HFFc6 (cell line): ENCODE measurements at regions not wholly inside any gene's neighbourhood (a gene's known extent, or its start where the extent isn't known, plus 50 kb on each side); places are given as distances from the start of the nearest gene placed in this dataset.

Experiments
- DNase-seq: peaks from one replicate; pipeline ENCODE4 v3.0.0-alpha.2; 2018
- H3K27ac Mint-ChIP-seq: 2 replicates; pipeline ENCODE4 v1.8.0; 2020; ENCODE audit warnings: mild to moderate bottlenecking, mixed read lengths
- H3K27me3 Mint-ChIP-seq: 2 replicates; pipeline ENCODE4 v1.8.0; 2021; ENCODE audit warnings: mild to moderate bottlenecking, moderate library complexity, mixed read lengths; ENCODE audit not compliant: insufficient read depth
- H3K36me3 Mint-ChIP-seq: 2 replicates; pipeline ENCODE4 v1.8.0; 2021; ENCODE audit warnings: low read depth, mixed read lengths
- H3K4me1 Mint-ChIP-seq: 2 replicates; pipeline ENCODE4 v1.8.0; 2020; ENCODE audit warnings: low read depth, mixed read lengths
- H3K4me3 Mint-ChIP-seq: 2 replicates; pipeline ENCODE4 v1.8.0; 2020; ENCODE audit warnings: mild to moderate bottlenecking, moderate library complexity, mixed read lengths
- H3K9me3 Mint-ChIP-seq: 2 replicates; pipeline ENCODE4 v1.8.0; 2020; ENCODE audit warnings: mild to moderate bottlenecking, mixed read lengths
- CTCF ChIP-seq: fragments of 200-600 bp; sonication (generic); IDR thresholded peaks from 2 replicates; pipeline ENCODE4 v1.5.0; 2021; ENCODE audit warnings: antibody characterized with exemption, mild to moderate bottlenecking

- Mint-ChIP-seq H3K4me1 (peaks cover 8% of the 10 kb centered on the region; the same call in 1 of the 2 replicates), H3K9me3 (peaks cover 29% of the 10 kb centered on the region), H3K27ac (no peak overlapping the region), H3K36me3 (peaks cover 22% of the 10 kb centered on the region), H3K4me3 (no peak overlapping the region), H3K27me3 (peaks cover 12% of the 10 kb centered on the region)
- no peak for DNase-seq
- no peak for TF ChIP-seq CTCF
Observed at GRCh38 chr9:88251903-88252302, 113.6 kb upstream of the SPATA31C2 start.

GRCh38 chr9:88243736-88244135, 105.5 kb upstream of the SPATA31C2 start:
- no peak overlapping the region for H3K4me3 Mint-ChIP-seq
- DNase-seq = no peak
- no peak overlapping the region for H3K27ac Mint-ChIP-seq
- H3K4me1 Mint-ChIP-seq = peaks cover 8% of the 10 kb centered on the region; the same call in 1 of the 2 replicates
- no peaks in the 10 kb centered on the region; the same call in 1 of the 2 replicates for H3K9me3 Mint-ChIP-seq
- H3K27me3 Mint-ChIP-seq = peaks cover 13% of the 10 kb centered on the region
- no peak for TF ChIP-seq CTCF
- H3K36me3 Mint-ChIP-seq = peaks cover 9% of the 10 kb centered on the region; the same call in 1 of the 2 replicates

- peaks cover 6% of the 10 kb centered on the region; the same call in 1 of the 2 replicates for H3K36me3 Mint-ChIP-seq
- H3K27me3 Mint-ChIP-seq = peaks cover 6% of the 10 kb centered on the region
- no peak overlapping the region for H3K4me3 Mint-ChIP-seq
- H3K27ac Mint-ChIP-seq = no peak overlapping the region
- DNase-seq = no peak
- no peak for TF ChIP-seq CTCF
- H3K9me3 Mint-ChIP-seq = no peaks in the 10 kb centered on the region; the same call in 1 of the 2 replicates
- H3K4me1 Mint-ChIP-seq = peaks cover 8% of the 10 kb centered on the region
Observed at GRCh38 chr9:88242879-88243278, 104.6 kb upstream of the SPATA31C2 start.

- Mint-ChIP-seq H3K27ac (no peak overlapping the region), H3K36me3 (no peaks in the 10 kb centered on the region), H3K27me3 (peaks cover 5% of the 10 kb centered on the region), H3K4me1 (peaks cover 17% of the 10 kb centered on the region), H3K9me3 (no peaks in the 10 kb centered on the region), H3K4me3 (no peak overlapping the region)
- TF ChIP-seq CTCF = no peak
- no peak for DNase-seq
Observed at GRCh38 chr9:88237991-88238571, 99.8 kb upstream of the SPATA31C2 start.

- H3K27me3 Mint-ChIP-seq = peaks cover 5% of the 10 kb centered on the region
- no peak for DNase-seq
- H3K36me3 Mint-ChIP-seq = 0 out of 2 replicates have a peak, but pooled peaks cover under 1% of the 10 kb centered on the region
- peaks cover 17% of the 10 kb centered on the region for H3K4me1 Mint-ChIP-seq
- H3K4me3 Mint-ChIP-seq = no peak overlapping the region
- no peak for TF ChIP-seq CTCF
- H3K9me3 Mint-ChIP-seq = peaks cover under 1% of the 10 kb centered on the region; the same call in 1 of the 2 replicates
- no peak overlapping the region; the same call in 1 of the 2 replicates for H3K27ac Mint-ChIP-seq
Observed at GRCh38 chr9:88237479-88237961, 99.2 kb upstream of the SPATA31C2 start.
